Mesenchymal stem cell (in vitro differentiated cells and primary cell): ENCODE measurements at regions not wholly inside any gene's neighbourhood (a gene's known extent, or its start where the extent isn't known, plus 50 kb on each side); places are given as distances from the start of the nearest gene placed in this dataset.

ENCODE experiments used
- DNase-seq: peaks from one replicate; pipeline ENCODE4 v3.0.0-alpha.2; 2013
- H2AFZ ChIP-seq: one replicate; pipeline ENCODE4 v1.6.1; 2013; ENCODE audit warnings: low read depth, mild to moderate bottlenecking, control low read depth, inconsistent platforms, low read length, moderate library complexity
- H2AK5ac ChIP-seq: 2 replicates; pipeline ENCODE4 v1.6.1; 2013; ENCODE audit warnings: low read length, moderate library complexity, mild to moderate bottlenecking, inconsistent platforms; ENCODE audit not compliant: severe bottlenecking
- H2BK120ac ChIP-seq: one replicate; pipeline ENCODE4 v1.6.1; 2013; ENCODE audit warnings: low read depth, mild to moderate bottlenecking, inconsistent platforms, low read length, moderate library complexity
- H2BK12ac ChIP-seq, 2 experiments: one replicate each; pipeline ENCODE4 v1.6.1; 2013; ENCODE audit warnings: inconsistent platforms in 2 of 2, low read length in 2 of 2, mild to moderate bottlenecking in 2 of 2, moderate library complexity in 2 of 2, control low read depth in 1 of 2
- H2BK15ac ChIP-seq: one replicate; pipeline ENCODE4 v1.6.1; 2013; ENCODE audit warnings: mild to moderate bottlenecking, low read depth, inconsistent platforms; ENCODE audit not compliant: poor library complexity, severe bottlenecking
- H2BK5ac ChIP-seq: 2 replicates; pipeline ENCODE4 v1.6.1; 2013; ENCODE audit warnings: low read depth, mild to moderate bottlenecking, low read length, control low read depth, inconsistent platforms; ENCODE audit not compliant: poor library complexity, severe bottlenecking
- H3K14ac ChIP-seq, 2 experiments: one replicate each; pipeline ENCODE4 v1.6.1; 2013; ENCODE audit warnings: inconsistent platforms in 2 of 2, low read length in 2 of 2, control low read depth in 1 of 2, mild to moderate bottlenecking in 1 of 2, moderate library complexity in 1 of 2
- H3K18ac ChIP-seq, 2 experiments: one replicate each; pipeline ENCODE4 v1.6.1; 2013; ENCODE audit warnings: inconsistent platforms in 2 of 2, low read length in 2 of 2, control low read depth in 1 of 2, low read depth in 1 of 2, mild to moderate bottlenecking in 1 of 2
- H3K23ac ChIP-seq, 2 experiments: one replicate each; pipeline ENCODE4 v1.6.1; 2013; ENCODE audit warnings: inconsistent platforms in 2 of 2, low read length in 2 of 2, mild to moderate bottlenecking in 2 of 2, moderate library complexity in 2 of 2, control low read depth in 1 of 2
- H3K27ac ChIP-seq: 2 replicates; pipeline ENCODE4 v1.5.1; 2013; ENCODE audit warnings: mild to moderate bottlenecking, moderate library complexity, low read length, control low read depth, inconsistent platforms; ENCODE audit not compliant: poor library complexity, severe bottlenecking
- H3K27me3 ChIP-seq, 2 experiments: 2 replicates each; pipeline versions ENCODE4 v1.6.1 to v1.7.0; 2013; ENCODE audit warnings: low read length in 2 of 2, mild to moderate bottlenecking in 2 of 2, moderate library complexity in 2 of 2, control low read depth in 1 of 2, inconsistent platforms in 1 of 2; ENCODE audit not compliant: control insufficient read depth in 1 of 2, insufficient read depth in 1 of 2
- H3K36me3 ChIP-seq, 2 experiments: 2 replicates each; pipeline versions ENCODE4 v1.6.1 to v1.7.0; 2013; ENCODE audit warnings: low read length in 2 of 2, control low read depth in 1 of 2, inconsistent platforms in 1 of 2, low read depth in 1 of 2, mild to moderate bottlenecking in 1 of 2; ENCODE audit not compliant: insufficient read depth in 2 of 2, control insufficient read depth in 1 of 2
- H3K4ac ChIP-seq, 2 experiments: one replicate each; pipeline ENCODE4 v1.6.1; 2013; ENCODE audit warnings: inconsistent platforms in 2 of 2, low read length in 2 of 2, mild to moderate bottlenecking in 2 of 2, moderate library complexity in 2 of 2, control low read depth in 1 of 2, low read depth in 1 of 2
- H3K4me1 ChIP-seq: 2 replicates; pipeline ENCODE4 v1.6.1; 2013; ENCODE audit warnings: low read depth, low read length, control low read depth; ENCODE audit not compliant: control insufficient read depth, insufficient read depth
- H3K4me2 ChIP-seq: 2 replicates; pipeline ENCODE4 v1.6.1; 2013; ENCODE audit warnings: low read length, mild to moderate bottlenecking, inconsistent platforms; ENCODE audit not compliant: poor library complexity, severe bottlenecking
- H3K4me3 ChIP-seq, 2 experiments: 2 replicates each; pipeline versions ENCODE4 v1.5.1 to v1.7.0; 2013; ENCODE audit warnings: low read length in 2 of 2, mild to moderate bottlenecking in 2 of 2, control low read depth in 1 of 2, low read depth in 1 of 2; ENCODE audit not compliant: insufficient read depth in 1 of 2
- H3K79me1 ChIP-seq: replicated peaks from 2 replicates; pipeline ENCODE4 v1.6.1; 2013; ENCODE audit warnings: mild to moderate bottlenecking, control low read depth, low read length, inconsistent platforms; ENCODE audit not compliant: poor library complexity, severe bottlenecking
- H3K9ac ChIP-seq: 2 replicates; pipeline ENCODE4 v1.7.0; 2013; ENCODE audit warnings: mild to moderate bottlenecking, low read length, moderate library complexity
- H3K9me3 ChIP-seq: 2 replicates; pipeline ENCODE4 v1.7.0; 2013; ENCODE audit warnings: mild to moderate bottlenecking, low read length; ENCODE audit not compliant: control insufficient read depth
- H4K8ac ChIP-seq: one replicate; pipeline ENCODE4 v1.6.1; 2013; ENCODE audit warnings: inconsistent platforms, mild to moderate bottlenecking, low read length, moderate library complexity
- H4K91ac ChIP-seq: one replicate; pipeline ENCODE4 v1.6.1; 2013; ENCODE audit warnings: mild to moderate bottlenecking, low read length, inconsistent platforms
- WGBS: methylation state at CpG from one replicate; pipeline ENCODE4 v1.1.7; 2013; ENCODE audit warnings: mixed read lengths; 5-methylcytosine and 5-hydroxymethylcytosine counted together

DNA sequence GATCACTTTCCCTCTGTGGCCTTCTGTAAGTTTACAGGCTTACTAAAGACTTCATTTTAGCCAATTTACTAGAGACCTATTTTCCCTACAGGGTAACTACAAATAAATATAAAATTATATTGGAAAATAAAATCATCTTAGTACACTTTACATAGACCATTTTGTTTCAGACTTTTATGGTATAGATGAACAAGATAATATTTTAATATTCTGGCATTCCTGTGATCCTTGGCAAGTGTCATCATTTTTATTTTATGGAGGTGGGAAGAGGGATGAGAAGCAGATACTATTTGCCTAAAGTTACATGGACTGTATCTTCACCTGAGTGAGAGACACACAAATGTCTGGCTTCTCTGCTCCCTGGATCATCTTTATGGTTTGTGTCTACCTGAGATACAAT is 149.6 kb upstream of the CWC22 start:
- no peak overlapping the region for H3K18ac ChIP-seq
- H3K14ac ChIP-seq: no peak overlapping the region
- no peak overlapping the region for H2BK5ac ChIP-seq
- no peak for DNase-seq
- H3K9me3 ChIP-seq: no peaks in the 10 kb centered on the region
- no peak overlapping the region for H3K4me3 ChIP-seq
- H3K27ac ChIP-seq: no peak overlapping the region
- H3K4ac ChIP-seq: no peak overlapping the region
- no peak overlapping the region for H2AFZ ChIP-seq
- no peak overlapping the region for H4K8ac ChIP-seq
- no peak overlapping the region for H2BK12ac ChIP-seq
- H2BK120ac ChIP-seq: no peak overlapping the region
- no peak overlapping the region for H3K4me2 ChIP-seq
- no peaks in the 10 kb centered on the region for H3K27me3 ChIP-seq
- no peaks in the 10 kb centered on the region for H3K4me1 ChIP-seq
- no peak overlapping the region for H4K91ac ChIP-seq
- H2AK5ac ChIP-seq: no peak overlapping the region
- H3K36me3 ChIP-seq: no peaks in the 10 kb centered on the region
- no peak overlapping the region for H3K9ac ChIP-seq
- no peaks in the 10 kb centered on the region for H3K79me1 ChIP-seq
- no peak overlapping the region for H2BK15ac ChIP-seq
- H3K23ac ChIP-seq: no peak overlapping the region

DNA sequence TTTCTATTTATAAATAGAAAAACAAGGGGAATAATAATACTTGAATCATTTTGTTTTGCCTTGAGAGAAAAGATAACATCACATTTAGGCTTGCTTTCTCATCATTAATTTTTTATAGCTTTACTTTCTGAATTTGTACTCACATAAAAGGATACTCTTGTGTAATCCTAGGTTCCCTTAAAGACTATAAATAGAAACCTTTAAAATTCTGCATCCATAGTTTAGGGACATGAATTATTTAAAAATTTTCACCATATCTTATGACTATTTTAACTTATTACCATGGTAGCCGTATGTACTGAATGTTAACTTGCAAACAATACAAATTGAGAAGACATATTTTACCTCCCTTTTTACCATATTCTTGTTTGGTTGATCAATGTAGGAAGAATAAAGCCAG is 143.5 kb upstream of the CWC22 start:
- Histone ChIP-seq H3K79me1 (no peaks in the 10 kb centered on the region), H3K4me3 (no peak overlapping the region), H4K8ac (no peak overlapping the region), H3K27me3 (no peaks in the 10 kb centered on the region), H2BK120ac (no peak overlapping the region), H3K14ac (no peak overlapping the region), H3K4me2 (no peak overlapping the region), H3K36me3 (no peaks in the 10 kb centered on the region), H3K23ac (no peak overlapping the region), H3K4ac (no peak overlapping the region), H2BK5ac (no peak overlapping the region), H3K4me1 (no peaks in the 10 kb centered on the region), H3K9me3 (no peaks in the 10 kb centered on the region), H3K18ac (no peak overlapping the region), H2AFZ (no peak overlapping the region), H2AK5ac (no peak overlapping the region), H3K9ac (no peak overlapping the region), H2BK15ac (no peak overlapping the region), H2BK12ac (no peak overlapping the region), H3K27ac (no peak overlapping the region), H4K91ac (no peak overlapping the region)
- no peak for DNase-seq
- WGBS: no CpG with 5 or more reads among the region's 1 CpG

DNA sequence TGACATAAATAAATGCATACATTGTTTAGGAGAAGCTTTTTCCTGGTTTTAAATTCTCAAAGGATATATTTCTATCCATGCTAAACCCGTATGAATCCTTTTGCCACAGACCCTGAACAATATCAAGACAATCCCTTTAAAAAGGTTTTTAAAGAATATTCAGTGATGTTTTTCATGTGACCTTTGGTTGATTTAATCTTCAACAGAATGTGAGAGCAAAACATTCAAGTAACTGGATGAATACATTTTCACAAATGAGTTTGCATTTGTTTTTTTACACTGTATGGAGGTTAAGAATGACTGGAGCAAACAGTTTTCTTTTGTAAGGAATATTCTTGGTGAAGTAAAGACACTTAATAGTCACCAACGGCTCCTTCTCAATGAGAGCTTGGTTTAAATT is 139.4 kb upstream of the CWC22 start:
- H3K14ac ChIP-seq: no peak overlapping the region

DNA sequence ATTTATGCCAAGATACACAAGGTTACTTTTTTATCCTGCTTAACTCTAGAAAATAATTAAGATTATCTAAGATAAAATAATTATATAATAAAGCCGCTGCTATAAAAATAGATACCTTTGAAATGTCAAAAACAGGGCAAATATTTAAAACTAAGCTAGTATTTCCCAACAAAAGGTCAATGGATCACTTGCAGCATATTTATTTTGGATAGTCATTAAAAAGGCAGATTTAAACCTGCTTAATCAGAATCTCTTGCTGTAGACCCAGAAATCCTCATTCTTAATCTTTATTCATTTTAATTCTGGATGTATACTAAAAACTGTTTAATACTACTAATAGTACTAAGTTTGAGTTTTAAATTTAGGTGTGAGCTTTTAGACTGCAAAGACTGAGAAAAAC is 139.0 kb upstream of the CWC22 start:
- no peak for DNase-seq
- Histone ChIP-seq H2BK120ac (no peak overlapping the region), H3K4ac (no peak overlapping the region), H3K23ac (no peak overlapping the region), H4K8ac (no peak overlapping the region), H4K91ac (no peak overlapping the region), H3K79me1 (no peaks in the 10 kb centered on the region), H3K9me3 (no peaks in the 10 kb centered on the region), H2BK5ac (no peak overlapping the region), H2BK15ac (no peak overlapping the region), H2AK5ac (no peak overlapping the region), H2AFZ (no peak overlapping the region), H3K18ac (no peak overlapping the region), H3K4me3 (no peak overlapping the region), H2BK12ac (no peak overlapping the region), H3K4me1 (no peaks in the 10 kb centered on the region), H3K9ac (no peak overlapping the region), H3K14ac (no peak overlapping the region), H3K4me2 (no peak overlapping the region), H3K36me3 (no peaks in the 10 kb centered on the region), H3K27me3 (no peaks in the 10 kb centered on the region), H3K27ac (no peak overlapping the region)
- no CpG with 5 or more reads among the region's 1 CpG for WGBS

More for the DNA sequence above, 139.4 kb upstream of the CWC22 start:
- Histone ChIP-seq H3K4me1 (no peaks in the 10 kb centered on the region), H3K4me2 (no peak overlapping the region), H2BK12ac (no peak overlapping the region), H3K23ac (no peak overlapping the region), H3K4me3 (no peak overlapping the region), H3K9me3 (no peaks in the 10 kb centered on the region), H2BK120ac (no peak overlapping the region), H4K91ac (no peak overlapping the region), H3K4ac (no peak overlapping the region), H3K27me3 (no peaks in the 10 kb centered on the region), H3K27ac (no peak overlapping the region), H2AK5ac (no peak overlapping the region), H3K79me1 (no peaks in the 10 kb centered on the region), H3K18ac (no peak overlapping the region), H4K8ac (no peak overlapping the region), H2AFZ (no peak overlapping the region), H3K36me3 (no peaks in the 10 kb centered on the region), H2BK5ac (no peak overlapping the region), H3K9ac (no peak overlapping the region), H2BK15ac (no peak overlapping the region)
- no peak for DNase-seq
- WGBS: no CpG with 5 or more reads among the region's 2 CpGs
